Endothelial cell of umbilical vein (primary cell): ENCODE measurements at regions not wholly inside any gene's neighbourhood (a gene's known extent, or its start where the extent isn't known, plus 50 kb on each side); places are given as distances from the start of the nearest gene placed in this dataset.

ENCODE experiments used
- BruUV-seq: library from RNA; stranded (reverse); fragments of 400-500 nt; replicated peaks from 2 replicates; lab custom pipeline; 2021; lab: Mats Ljungman, UMichigan
- CTCF ChIA-PET: fragments of 300-600, 350-600 bp; sonication (Branson Sonifier 250); formaldehyde crosslinking; loops from one replicate; lab custom pipeline; 2021; ENCODE audit warnings: antibody characterized with exemption, inconsistent platforms; lab: Charles Lee
- POLR2A ChIA-PET: fragments of 300-600, 350-600 bp; sonication (Branson Sonifier 250); formaldehyde crosslinking; loops from one replicate; lab custom pipeline; 2021; ENCODE audit warnings: antibody characterized with exemption, inconsistent platforms; lab: Charles Lee
- DNase-seq: peaks from one replicate; pipeline ENCODE4 v3.0.0-alpha.2; 2011; ENCODE audit warnings: low read depth, low spot score
- FAIRE-seq: peaks from 2 replicates; lab custom pipeline; 2011; peaks lifted over from hg19 to GRCh38; lab: Jason Lieb, UNC
- H2AFZ ChIP-seq: 2 replicates; pipeline ENCODE4 v1.6.0; 2012; ENCODE audit warnings: low read depth, low read length, control low read depth, inconsistent platforms
- H3K27ac ChIP-seq: 2 replicates; pipeline ENCODE4 v1.5.1; 2011; ENCODE audit warnings: low read depth, mild to moderate bottlenecking, control low read depth, low read length, moderate library complexity; ENCODE audit not compliant: insufficient read depth
- H3K27me3 ChIP-seq, 2 experiments: 2 replicates each; pipeline versions ENCODE4 v1.6.0 to v1.6.1; 2011; ENCODE audit warnings: low read length in 2 of 2, mixed read lengths in 1 of 2; ENCODE audit not compliant: control insufficient read depth in 2 of 2, insufficient read depth in 2 of 2
- H3K36me3 ChIP-seq, 2 experiments: 2 replicates in 1 of 2; 3 replicates in 1 of 2; pipeline ENCODE4 v1.5.1; 2011; ENCODE audit warnings: low read length in 2 of 2, mild to moderate bottlenecking in 1 of 2, moderate library complexity in 1 of 2; ENCODE audit not compliant: control insufficient read depth in 2 of 2, insufficient read depth in 2 of 2; ENCODE audit errors: extremely low read depth in 1 of 2
- H3K4me1 ChIP-seq: 3 replicates; pipeline ENCODE4 v1.5.1; 2011; ENCODE audit warnings: mild to moderate bottlenecking, low read length; ENCODE audit not compliant: control insufficient read depth, insufficient read depth; ENCODE audit errors: extremely low read depth
- H3K4me2 ChIP-seq: 2 replicates; pipeline ENCODE4 v1.6.1; 2011; ENCODE audit warnings: low read length, control low read depth, mixed read lengths; ENCODE audit not compliant: insufficient read depth
- H3K4me3 ChIP-seq, 3 experiments: fragments of 200-600 bp in 1 of 3; sonication (generic), shearing (Covaris generic) in 1 of 3; replicated peaks in 1 of 3; 2 replicates each; pipeline ENCODE4 v1.5.1; 2011 to 2016; ENCODE audit warnings: control low read depth in 3 of 3, low read length in 3 of 3, mild to moderate bottlenecking in 2 of 3, inconsistent platforms in 1 of 3, low read depth in 1 of 3, moderate library complexity in 1 of 3; ENCODE audit not compliant: insufficient read depth in 1 of 3
- H3K79me2 ChIP-seq: 2 replicates; pipeline ENCODE4 v1.6.0; 2012; ENCODE audit warnings: low read length, inconsistent platforms; ENCODE audit not compliant: control insufficient read depth, insufficient read depth
- H3K9ac ChIP-seq: replicated peaks from 2 replicates; pipeline ENCODE3; 2011; ENCODE audit warnings: low read length, control low read depth; ENCODE audit not compliant: insufficient read depth; ENCODE audit errors: extremely low read depth
- H3K9me1 ChIP-seq: replicated peaks from 3 replicates; pipeline ENCODE4 v1.6.0; 2011; ENCODE audit warnings: mild to moderate bottlenecking, low read length; ENCODE audit not compliant: control insufficient read depth, insufficient read depth; ENCODE audit errors: extremely low read depth
- H3K9me3 ChIP-seq: replicated peaks from 2 replicates; pipeline ENCODE4 v1.5.1; 2012; ENCODE audit warnings: low read length, inconsistent platforms; ENCODE audit not compliant: control insufficient read depth, insufficient read depth
- H4K20me1 ChIP-seq: replicated peaks from 2 replicates; pipeline ENCODE3; 2011; ENCODE audit warnings: mild to moderate bottlenecking, low read length; ENCODE audit not compliant: control insufficient read depth, insufficient read depth; ENCODE audit errors: extremely low read depth
- EZH2 ChIP-seq: IDR thresholded peaks from 2 replicates; pipeline ENCODE4 v1.6.1; 2012; ENCODE audit warnings: borderline replicate concordance, low read depth, mild to moderate bottlenecking, moderate library complexity, low read length, inconsistent platforms; ENCODE audit not compliant: severe bottlenecking
- FOS ChIP-seq: IDR thresholded peaks from 2 replicates; pipeline ENCODE4 v1.6.1; 2011; ENCODE audit warnings: mild to moderate bottlenecking, low read length, moderate library complexity, borderline replicate concordance; ENCODE audit not compliant: insufficient read depth
- GATA2 ChIP-seq: IDR thresholded peaks from 2 replicates; pipeline ENCODE4 v1.7.0; 2011; ENCODE audit warnings: low read depth, mild to moderate bottlenecking, moderate library complexity, mixed read lengths, low read length; ENCODE audit not compliant: insufficient read length, insufficient read depth
- JUN ChIP-seq: IDR thresholded peaks from 2 replicates; pipeline ENCODE4 v1.6.1; 2011; ENCODE audit warnings: borderline replicate concordance, low read depth; ENCODE audit not compliant: insufficient read length, insufficient read depth
- MYC ChIP-seq: IDR thresholded peaks from one replicate; pipeline ENCODE4 v1.6.1; 2011; ENCODE audit warnings: mild to moderate bottlenecking, low read depth, low read length
- POLR2A ChIP-seq: IDR thresholded peaks from 2 replicates; pipeline ENCODE4 v1.6.1; 2012; ENCODE audit warnings: low read depth, mild to moderate bottlenecking, control low read depth, low read length
- POLR2AphosphoS5 ChIP-seq: IDR thresholded peaks from 2 replicates; pipeline ENCODE4 v1.6.1; 2012; ENCODE audit warnings: low read depth, mild to moderate bottlenecking, control low read depth, low read length, moderate library complexity; ENCODE audit not compliant: insufficient read depth
- dilution Hi-C: fragments of 300-500 bp; cut with MboI; formaldehyde crosslinking; loops from one replicate; pipeline ENCODE4 v1.15.0; 2019; ENCODE audit warnings: low sequenced_read_pairs; ENCODE audit not compliant: extremely low pct_ligation_motif_present
- intact Hi-C: fragments of 100-400 bp; cut with micrococcal nuclease; formaldehyde crosslinking; loops from one replicate; pipeline ENCODE4 v1.10.0; 2022
- TF ChIP-seq, protein P1 (sequence below), 2 donors: IDR thresholded peaks; 1 replicate in 1 of 2; 2 replicates in 1 of 2; pipeline ENCODE4 v1.5.1; 2011; ENCODE audit warnings: low read length in 2 of 2, mild to moderate bottlenecking in 2 of 2, moderate library complexity in 2 of 2, control low read depth in 1 of 2, inconsistent platforms in 1 of 2, low read depth in 1 of 2; ENCODE audit not compliant: insufficient read depth in 1 of 2; ENCODE audit errors: extremely low read depth in 1 of 2
- TF ChIP-seq, protein P2 (sequence below): IDR thresholded peaks from 2 replicates; pipeline ENCODE4 v1.6.1; 2011; ENCODE audit not compliant: insufficient read depth, insufficient read length

DNA sequence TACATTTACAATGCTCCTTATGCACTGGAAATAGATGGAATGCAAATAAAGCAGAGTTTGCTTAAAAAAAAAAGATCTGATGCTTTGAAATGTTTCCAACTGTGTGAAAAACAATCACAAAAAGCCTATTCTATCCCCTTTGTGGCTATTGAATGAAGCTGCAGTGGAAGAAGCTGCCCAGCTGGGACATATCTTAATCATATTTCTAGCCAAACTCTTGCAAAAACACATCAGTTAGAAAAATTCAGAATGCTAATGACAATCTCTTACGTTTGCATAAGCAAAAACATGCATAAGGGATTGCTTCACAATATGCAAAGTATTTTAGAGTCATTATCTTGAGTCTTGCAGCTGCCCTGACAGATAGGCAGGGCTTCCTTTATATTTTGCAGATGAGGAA is 526.4 kb upstream of the USP24 start:
- H3K27ac ChIP-seq: no peak overlapping the region
- ChIA-PET CTCF (no interaction called here), POLR2A (no interaction called here)
- dilution Hi-C loops: no loop called here
- TF ChIP-seq, protein P1, sequence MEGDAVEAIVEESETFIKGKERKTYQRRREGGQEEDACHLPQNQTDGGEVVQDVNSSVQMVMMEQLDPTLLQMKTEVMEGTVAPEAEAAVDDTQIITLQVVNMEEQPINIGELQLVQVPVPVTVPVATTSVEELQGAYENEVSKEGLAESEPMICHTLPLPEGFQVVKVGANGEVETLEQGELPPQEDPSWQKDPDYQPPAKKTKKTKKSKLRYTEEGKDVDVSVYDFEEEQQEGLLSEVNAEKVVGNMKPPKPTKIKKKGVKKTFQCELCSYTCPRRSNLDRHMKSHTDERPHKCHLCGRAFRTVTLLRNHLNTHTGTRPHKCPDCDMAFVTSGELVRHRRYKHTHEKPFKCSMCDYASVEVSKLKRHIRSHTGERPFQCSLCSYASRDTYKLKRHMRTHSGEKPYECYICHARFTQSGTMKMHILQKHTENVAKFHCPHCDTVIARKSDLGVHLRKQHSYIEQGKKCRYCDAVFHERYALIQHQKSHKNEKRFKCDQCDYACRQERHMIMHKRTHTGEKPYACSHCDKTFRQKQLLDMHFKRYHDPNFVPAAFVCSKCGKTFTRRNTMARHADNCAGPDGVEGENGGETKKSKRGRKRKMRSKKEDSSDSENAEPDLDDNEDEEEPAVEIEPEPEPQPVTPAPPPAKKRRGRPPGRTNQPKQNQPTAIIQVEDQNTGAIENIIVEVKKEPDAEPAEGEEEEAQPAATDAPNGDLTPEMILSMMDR (IDR thresholded peaks at IDR 0.05; ENCODE audit: extremely low read depth in 1 of 2, insufficient read depth in 1 of 2, low read depth in 1 of 2, low read length in 2 of 2): no peak
- no peak for TF ChIP-seq MYC
- TF ChIP-seq GATA2: no peak
- TF ChIP-seq POLR2A: no peak
- no peak for TF ChIP-seq EZH2
- TF ChIP-seq, protein P2, sequence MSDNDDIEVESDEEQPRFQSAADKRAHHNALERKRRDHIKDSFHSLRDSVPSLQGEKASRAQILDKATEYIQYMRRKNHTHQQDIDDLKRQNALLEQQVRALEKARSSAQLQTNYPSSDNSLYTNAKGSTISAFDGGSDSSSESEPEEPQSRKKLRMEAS: no peak
- TF ChIP-seq JUN: no peak
- no peak for TF ChIP-seq FOS
- TF ChIP-seq POLR2AphosphoS5: no peak
- no peaks in the 10 kb centered on the region for H4K20me1 ChIP-seq
- H3K36me3 ChIP-seq: no peaks in the 10 kb centered on the region
- DNase-seq (no peak), FAIRE-seq (no peak)
- H2AFZ ChIP-seq: no peak overlapping the region
- H3K79me2 ChIP-seq: no peaks in the 10 kb centered on the region
- H3K4me1 ChIP-seq: no peaks in the 10 kb centered on the region
- intact Hi-C loops: no loop called here
- BruUV-seq: no TSS peak
- H3K27me3 ChIP-seq: peaks cover 0 to 4% of the 10 kb centered on the region in 2 experiments
- no peak overlapping the region for H3K4me2 ChIP-seq
- no peaks in the 10 kb centered on the region for H3K9me3 ChIP-seq
- H3K4me3 ChIP-seq: no peak overlapping the region
- H3K9me1 ChIP-seq: no peaks in the 10 kb centered on the region
- no peak overlapping the region for H3K9ac ChIP-seq
